NT2/D1 (cell line): ENCODE measurements at regions not wholly inside any gene's neighbourhood (a gene's known extent, or its start where the extent isn't known, plus 50 kb on each side); places are given as distances from the start of the nearest gene placed in this dataset.

ENCODE experiments used
- DNase-seq: peaks from one replicate; pipeline ENCODE4 v3.0.0-alpha.2; 2011; ENCODE audit warnings: low read depth, low spot score
- H3K27me3 ChIP-seq: 2 replicates; pipeline ENCODE4 v1.6.0; 2011; ENCODE audit warnings: mild to moderate bottlenecking; ENCODE audit not compliant: insufficient read length, insufficient read depth
- H3K36me3 ChIP-seq: 2 replicates; pipeline ENCODE4 v1.6.1; 2011; ENCODE audit warnings: mild to moderate bottlenecking, low read length, mixed read lengths; ENCODE audit not compliant: insufficient read depth, insufficient read length
- H3K4me1 ChIP-seq: 2 replicates; pipeline ENCODE4 v1.5.1; 2011; ENCODE audit not compliant: insufficient read depth, insufficient read length
- H3K4me3 ChIP-seq: 2 replicates; pipeline ENCODE4 v1.5.1; 2011; ENCODE audit warnings: low read depth; ENCODE audit not compliant: insufficient read length
- H3K9ac ChIP-seq: 2 replicates; pipeline ENCODE4 v1.6.0; 2011; ENCODE audit warnings: low read depth; ENCODE audit not compliant: insufficient read length
- H3K9me3 ChIP-seq: 2 replicates; pipeline ENCODE4 v1.5.1; 2011; ENCODE audit warnings: mild to moderate bottlenecking, low read length; ENCODE audit not compliant: insufficient read depth
- SUZ12 ChIP-seq: IDR thresholded peaks from 2 replicates; pipeline ENCODE4 v1.6.1; 2011; ENCODE audit not compliant: insufficient read length, insufficient read depth; ENCODE audit errors: extremely low read depth
- YY1 ChIP-seq: IDR thresholded peaks from 2 replicates; pipeline ENCODE4 v1.6.1; 2011; ENCODE audit not compliant: insufficient read length, insufficient read depth
- ZNF274 ChIP-seq: IDR thresholded peaks from 2 replicates; pipeline ENCODE4 v1.6.1; 2011; ENCODE audit warnings: mild to moderate bottlenecking, low read depth, low read length

- no peaks in the 10 kb centered on the region for H3K27me3 ChIP-seq
- no peaks in the 10 kb centered on the region for H3K4me1 ChIP-seq
Measured at GRCh38 chr5:171592076-171592475, 172.6 kb downstream of the FGF18 start.

DNA sequence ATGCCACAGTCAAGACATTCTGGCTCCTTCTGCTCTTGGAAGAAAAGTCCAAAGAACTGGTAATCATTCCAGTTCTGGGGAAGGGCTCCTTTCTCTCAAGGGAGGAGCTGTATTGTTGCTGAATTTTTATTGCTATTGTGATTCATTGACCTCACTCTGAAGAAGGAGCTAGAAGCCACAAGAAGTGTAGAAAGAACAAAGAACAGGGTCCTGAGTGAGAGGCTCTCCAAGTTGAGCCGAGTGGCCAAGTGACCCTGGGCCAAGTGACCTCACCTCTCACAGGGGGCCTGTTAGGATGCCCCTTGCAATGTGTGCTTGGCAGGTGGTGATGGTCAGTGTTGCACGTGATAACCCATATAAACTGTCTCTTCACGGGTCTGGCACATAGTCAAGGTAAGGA is 173.3 kb downstream of the FGF18 start:
- no peaks in the 10 kb centered on the region for H3K36me3 ChIP-seq
- H3K4me3 ChIP-seq: no peak overlapping the region
- no peak for DNase-seq
- no peaks in the 10 kb centered on the region for H3K9me3 ChIP-seq
- H3K9ac ChIP-seq: no peak overlapping the region
- no peaks in the 10 kb centered on the region for H3K27me3 ChIP-seq
- no peak for TF ChIP-seq ZNF274
- no peak for TF ChIP-seq YY1
- no peak for TF ChIP-seq SUZ12
- no peaks in the 10 kb centered on the region for H3K4me1 ChIP-seq

More at GRCh38 chr5:171592076-171592475, 172.6 kb downstream of the FGF18 start:
- no peaks in the 10 kb centered on the region for H3K36me3 ChIP-seq
- H3K9ac ChIP-seq: no peak overlapping the region
- DNase-seq: no peak
- H3K9me3 ChIP-seq: no peaks in the 10 kb centered on the region
- no peak overlapping the region for H3K4me3 ChIP-seq
- TF ChIP-seq YY1 (no peak), ZNF274 (no peak), SUZ12 (no peak)

DNA sequence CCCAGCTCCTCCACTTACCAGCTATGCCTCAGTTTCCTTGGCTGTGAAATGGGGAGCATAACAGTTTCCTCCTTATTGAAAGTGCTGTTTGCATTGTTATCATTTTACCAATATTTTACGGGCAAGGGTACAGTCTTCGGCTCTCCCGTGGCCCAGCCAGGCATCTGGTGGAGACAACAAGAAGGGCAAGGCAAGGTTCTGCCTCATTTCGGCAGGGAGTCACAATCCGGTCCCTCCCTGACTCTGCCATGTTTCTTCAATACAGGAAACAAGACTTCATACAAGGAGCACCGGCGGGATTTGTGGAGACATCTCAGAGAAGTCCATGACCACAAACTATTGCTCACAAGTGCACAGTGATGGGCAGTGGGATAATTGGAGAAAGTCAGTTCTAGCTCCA is 174.0 kb downstream of the FGF18 start:
- no peak for TF ChIP-seq SUZ12
- TF ChIP-seq YY1: no peak
- TF ChIP-seq ZNF274: no peak
- Histone ChIP-seq H3K4me1 (no peaks in the 10 kb centered on the region), H3K4me3 (no peak overlapping the region), H3K36me3 (no peaks in the 10 kb centered on the region), H3K9ac (no peak overlapping the region), H3K9me3 (no peaks in the 10 kb centered on the region), H3K27me3 (no peaks in the 10 kb centered on the region)
- DNase-seq: no peak

- H3K9ac ChIP-seq: no peak overlapping the region
- H3K9me3 ChIP-seq: no peaks in the 10 kb centered on the region
- no peaks in the 10 kb centered on the region for H3K27me3 ChIP-seq
- TF ChIP-seq ZNF274 (no peak), SUZ12 (no peak), YY1 (no peak)
- H3K4me3 ChIP-seq: no peak overlapping the region
- no peak for DNase-seq
- H3K4me1 ChIP-seq: no peaks in the 10 kb centered on the region
- no peaks in the 10 kb centered on the region for H3K36me3 ChIP-seq
Measured at GRCh38 chr5:171593976-171594375, 174.5 kb downstream of the FGF18 start.

GRCh38 chr5:171595401-171595800 is 176.0 kb downstream of the FGF18 start:
- H3K9ac ChIP-seq: no peak overlapping the region
- TF ChIP-seq ZNF274: no peak
- TF ChIP-seq SUZ12: no peak
- TF ChIP-seq YY1: no peak
- H3K27me3 ChIP-seq: no peaks in the 10 kb centered on the region
- DNase-seq: no peak
- H3K9me3 ChIP-seq: no peaks in the 10 kb centered on the region
- no peak overlapping the region for H3K4me3 ChIP-seq
- H3K36me3 ChIP-seq: no peaks in the 10 kb centered on the region
- H3K4me1 ChIP-seq: no peaks in the 10 kb centered on the region

GRCh38 chr5:171595801-171596231 is 176.4 kb downstream of the FGF18 start:
- H3K4me1 ChIP-seq: no peaks in the 10 kb centered on the region
- no peaks in the 10 kb centered on the region for H3K27me3 ChIP-seq
- H3K9ac ChIP-seq: no peak overlapping the region
- TF ChIP-seq ZNF274 (no peak), SUZ12 (no peak), YY1 (no peak)
- no peaks in the 10 kb centered on the region for H3K9me3 ChIP-seq
- DNase-seq: no peak
- H3K36me3 ChIP-seq: no peaks in the 10 kb centered on the region
- no peak overlapping the region for H3K4me3 ChIP-seq

- Histone ChIP-seq H3K9ac (no peak overlapping the region), H3K4me1 (no peaks in the 10 kb centered on the region), H3K27me3 (no peaks in the 10 kb centered on the region), H3K36me3 (no peaks in the 10 kb centered on the region), H3K4me3 (no peak overlapping the region), H3K9me3 (no peaks in the 10 kb centered on the region)
- TF ChIP-seq YY1: no peak
- TF ChIP-seq ZNF274: no peak
- TF ChIP-seq SUZ12: no peak
- DNase-seq: no peak
Measured at GRCh38 chr5:171596391-171596878, 177.0 kb downstream of the FGF18 start.

DNA sequence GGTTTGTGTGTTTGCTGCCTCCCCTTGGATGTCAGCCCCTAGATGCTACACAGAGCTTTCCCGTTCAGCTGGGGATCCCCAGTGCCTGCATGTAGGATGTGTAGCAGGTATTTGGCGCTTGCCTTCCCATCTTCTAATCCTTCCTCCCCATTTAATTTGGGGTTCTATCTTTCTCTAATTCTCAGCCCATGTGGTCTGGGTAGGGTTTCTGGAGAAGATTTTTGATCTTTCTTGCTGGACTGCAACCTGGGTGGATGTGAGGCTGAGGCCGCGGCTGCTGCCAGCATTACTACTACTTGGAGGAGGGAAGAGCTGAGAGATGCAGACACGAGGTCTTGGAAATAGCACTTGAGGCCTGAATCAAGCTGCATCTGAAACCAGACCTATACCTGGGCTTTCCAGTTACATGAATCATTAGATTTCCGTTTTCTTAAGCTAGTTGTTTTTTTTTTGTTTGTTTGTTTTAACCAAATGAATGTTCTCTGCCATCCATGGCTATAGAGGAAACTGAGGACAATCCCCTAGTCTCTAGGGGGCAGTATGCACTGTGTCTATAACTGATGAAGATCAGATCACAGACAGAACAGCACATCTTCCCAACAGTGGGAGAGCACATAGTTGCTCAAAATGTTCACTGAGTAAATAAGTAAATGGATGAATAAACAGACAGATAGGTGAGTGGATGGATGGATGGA is 178.6 kb downstream of the FGF18 start:
- no peak overlapping the region for H3K9ac ChIP-seq
- H3K4me1 ChIP-seq: no peaks in the 10 kb centered on the region
- no peaks in the 10 kb centered on the region for H3K9me3 ChIP-seq
- H3K4me3 ChIP-seq: no peak overlapping the region
- H3K27me3 ChIP-seq: no peaks in the 10 kb centered on the region
- TF ChIP-seq YY1 (no peak), SUZ12 (no peak), ZNF274 (no peak)
- no peaks in the 10 kb centered on the region for H3K36me3 ChIP-seq
- no peak for DNase-seq
